ENCODE measurements at regions not wholly inside any gene's neighbourhood (a gene's known extent, or its start where the extent isn't known, plus 50 kb on each side); places are given as distances from the start of the nearest gene placed in this dataset.
"Not testable (repeated sequence)": the region's sequence is repeated elsewhere in the genome, so short reads cannot be mapped to it uniquely, and the experiment has no call there.

GRCh38 chr18:8992500-8992899 is 110.0 kb upstream of the NDUFV2 start:
- not testable (repeated sequence) for TF ChIP-seq CTCF, EP300 (IDR thresholded peaks at IDR 0.05)

Data from suprapubic skin (tissue), 3 donors.